ENCODE measurements at regions not wholly inside any gene's neighbourhood (a gene's known extent, or its start where the extent isn't known, plus 50 kb on each side); places are given as distances from the start of the nearest gene placed in this dataset.

GRCh38 chr7:125506331-125506730, 576.7 kb upstream of the POT1 start:
- Histone ChIP-seq H3K27ac (no peak overlapping the region), H3K4me3 (no peak overlapping the region)

GRCh38 chr7:125504848-125505247, 575.2 kb upstream of the POT1 start:
- H3K4me3 ChIP-seq, result no peak overlapping the region
- no peak overlapping the region for H3K27ac ChIP-seq

DNA sequence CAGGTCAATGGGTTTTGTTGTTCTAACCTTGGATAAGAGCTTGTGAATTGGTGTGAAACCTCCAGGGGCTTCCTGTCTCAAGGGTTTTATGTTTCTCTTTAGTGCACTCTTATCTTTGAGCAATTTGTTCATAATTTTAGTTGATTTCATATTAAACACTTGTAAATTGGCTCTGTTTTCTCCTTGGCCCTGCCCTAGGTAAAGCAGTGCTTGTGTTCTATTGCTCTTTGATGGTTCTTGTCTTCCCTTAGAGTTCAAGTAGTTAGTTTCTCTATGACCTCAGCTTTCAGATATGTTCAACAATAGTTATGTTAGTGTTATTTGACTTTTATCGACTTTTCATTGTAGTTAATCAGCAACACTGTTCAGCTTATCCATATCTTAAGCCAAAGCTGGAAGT, 566.4 kb upstream of the POT1 start:
- Histone ChIP-seq H3K27ac (no peak overlapping the region), H3K4me3 (no peak overlapping the region)

DNA sequence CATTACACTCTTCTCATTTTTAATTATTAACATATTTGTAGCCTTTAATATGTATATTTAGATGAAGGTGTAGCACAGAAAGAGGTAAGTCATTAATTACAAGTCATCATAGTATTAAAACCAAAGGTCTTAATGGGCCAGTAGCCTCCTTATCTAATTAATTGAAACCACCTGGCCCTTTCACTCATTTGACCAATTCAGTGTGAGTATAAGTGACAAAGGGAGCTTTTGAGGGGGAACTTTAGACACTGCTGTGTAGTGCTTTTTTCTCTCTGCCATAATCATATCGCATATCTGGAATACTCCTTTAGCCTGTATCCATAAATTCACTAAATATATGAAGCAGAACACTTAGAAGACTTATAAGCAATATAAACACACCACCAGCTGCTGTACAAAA, 562.9 kb upstream of the POT1 start:
- no peak overlapping the region for H3K27ac ChIP-seq
- H3K4me3 ChIP-seq, result no peak overlapping the region

DNA sequence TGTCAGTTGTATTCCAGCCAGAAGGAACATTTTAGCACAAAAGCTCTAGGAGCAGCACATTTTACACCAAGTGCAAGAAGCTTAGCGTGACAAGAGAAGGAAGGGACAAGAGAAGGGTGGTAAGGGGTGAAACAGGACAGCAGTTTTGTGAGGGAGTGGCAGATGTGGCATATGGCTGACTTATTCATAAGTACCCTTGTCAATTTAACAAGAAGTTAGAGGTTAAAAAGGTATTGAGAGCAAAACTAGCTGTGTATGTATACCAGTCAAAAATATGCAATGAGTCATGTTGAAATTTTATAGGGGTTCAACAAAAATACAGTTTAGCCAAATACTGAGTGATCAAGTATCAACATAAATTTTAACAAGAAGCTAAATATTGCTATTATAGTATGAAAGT, 561.5 kb upstream of the POT1 start:
- Histone ChIP-seq H3K4me3 (no peak overlapping the region), H3K27ac (no peak overlapping the region)

GRCh38 chr7:125490167-125490566, 560.5 kb upstream of the POT1 start:
- Histone ChIP-seq H3K4me3 (no peak overlapping the region), H3K27ac (no peak overlapping the region)

GRCh38 chr7:125485223-125485622, 555.6 kb upstream of the POT1 start:
- H3K27ac ChIP-seq, result no peak overlapping the region
- no peak overlapping the region for H3K4me3 ChIP-seq

DNA sequence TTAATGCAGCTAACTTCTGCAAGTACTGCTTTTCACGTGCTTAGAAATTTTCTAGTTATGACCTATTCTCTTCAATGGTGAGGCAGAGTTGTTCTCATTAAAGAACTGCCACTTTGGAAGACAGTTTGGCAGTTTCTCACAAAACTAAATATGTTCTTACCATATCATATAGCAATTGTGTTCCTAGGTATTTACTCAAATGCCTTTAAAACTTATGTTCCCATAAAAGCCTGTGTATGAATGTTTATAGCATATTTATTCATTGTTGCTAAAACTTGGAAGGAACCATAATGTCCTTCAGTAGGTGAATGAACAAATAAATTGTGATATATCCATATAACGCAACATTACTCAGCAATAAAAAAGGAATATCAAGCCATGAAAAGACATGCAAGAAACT, 555.1 kb upstream of the POT1 start:
- no peak overlapping the region for H3K27ac ChIP-seq
- H3K4me3 ChIP-seq, result no peak overlapping the region

DNA sequence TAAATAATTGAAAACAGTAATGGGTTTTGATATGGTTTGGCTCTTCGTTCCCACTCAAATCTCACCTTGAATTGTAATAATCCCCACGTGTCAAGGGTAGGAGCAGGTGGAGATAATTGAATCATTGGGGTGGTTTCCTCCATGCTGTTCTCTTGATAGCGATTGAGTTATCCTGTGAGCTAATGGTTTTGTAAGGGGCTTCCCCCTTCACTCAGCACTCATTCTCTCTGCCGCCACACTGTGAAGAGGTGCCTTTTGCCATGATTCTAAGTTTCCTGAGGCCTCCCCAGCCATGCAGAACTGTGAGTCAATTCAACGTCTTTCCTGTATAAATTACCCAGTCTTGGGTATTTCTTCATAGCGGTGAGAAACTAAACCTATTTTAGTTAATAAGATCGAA, 551.7 kb upstream of the POT1 start:
- Histone ChIP-seq H3K4me3 (no peak overlapping the region), H3K27ac (no peak overlapping the region)

- no peak overlapping the region for H3K4me3 ChIP-seq
- no peak overlapping the region for H3K27ac ChIP-seq
Observed at GRCh38 chr7:125480762-125481161, 551.1 kb upstream of the POT1 start.

DNA sequence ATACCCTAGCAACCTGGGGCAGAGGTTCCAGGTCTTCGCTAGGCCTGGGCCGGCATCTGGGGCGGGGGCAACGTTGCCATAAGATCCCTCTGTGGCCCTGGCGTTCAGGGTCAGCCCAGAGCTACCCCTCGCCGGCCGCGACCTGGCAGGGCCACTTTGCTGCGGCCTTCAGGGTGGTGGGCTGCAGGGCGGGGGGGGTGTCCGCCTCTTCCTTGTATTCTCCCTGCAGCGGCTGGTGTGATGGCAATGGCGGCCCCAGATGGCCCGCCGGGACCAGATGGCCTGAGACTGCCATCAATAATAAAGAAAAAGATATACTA, 539.2 kb upstream of the POT1 start:
- Histone ChIP-seq H3K4me3 (no peak overlapping the region), H3K27ac (no peak overlapping the region)

- no peak overlapping the region for H3K27ac ChIP-seq
- no peak overlapping the region for H3K4me3 ChIP-seq
Observed at GRCh38 chr7:125467996-125468854, 538.6 kb upstream of the POT1 start.

DNA sequence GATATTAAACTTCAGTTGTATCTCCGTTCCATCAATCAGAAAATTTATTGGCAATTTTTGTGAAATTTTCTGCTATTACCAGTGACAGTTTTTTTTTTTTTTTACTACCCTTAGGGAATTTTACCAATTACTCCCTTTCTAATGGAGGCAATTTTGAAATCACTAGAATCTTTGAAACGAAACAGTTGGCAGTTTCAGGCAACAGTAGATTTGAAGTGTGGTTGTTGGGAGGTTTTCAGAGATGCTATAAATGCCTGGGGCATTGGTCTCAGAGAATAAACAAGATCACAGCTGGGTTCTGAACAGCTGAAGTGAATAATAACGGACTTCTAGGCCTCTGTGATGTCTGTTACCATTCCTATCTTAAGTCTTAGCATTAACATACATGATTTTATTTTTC, 535.9 kb upstream of the POT1 start:
- no peak overlapping the region for H3K27ac ChIP-seq
- no peak overlapping the region for H3K4me3 ChIP-seq

GRCh38 chr7:125462615-125463014, 533.0 kb upstream of the POT1 start:
- Histone ChIP-seq H3K27ac (no peak overlapping the region), H3K4me3 (no peak overlapping the region)

GRCh38 chr7:125459038-125459437, 529.4 kb upstream of the POT1 start:
- no peak overlapping the region for H3K4me3 ChIP-seq
- H3K27ac ChIP-seq, result no peak overlapping the region

DNA sequence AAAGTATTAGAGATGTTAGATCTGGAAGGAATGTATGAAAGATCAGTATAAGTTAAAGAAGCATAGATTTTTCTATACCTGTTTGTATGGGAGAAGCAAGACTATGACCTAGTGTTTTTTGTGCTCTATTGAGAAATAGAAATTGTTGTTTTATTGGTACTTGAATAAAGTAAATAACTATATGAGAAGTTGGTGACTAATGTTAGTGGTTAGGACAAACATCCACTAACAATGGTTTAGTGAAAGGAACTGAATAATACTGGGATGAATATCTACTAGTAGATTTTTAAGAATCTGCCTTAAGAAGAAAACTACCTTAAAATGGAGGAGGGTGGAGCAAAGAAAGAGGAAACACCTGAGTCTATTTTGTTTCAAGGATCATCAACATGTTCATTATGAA, 521.1 kb upstream of the POT1 start:
- Histone ChIP-seq H3K4me3 (no peak overlapping the region), H3K27ac (no peak overlapping the region)

GRCh38 chr7:125445836-125446235, 516.2 kb upstream of the POT1 start:
- no peak overlapping the region for H3K4me3 ChIP-seq
- no peak overlapping the region for H3K27ac ChIP-seq

DNA sequence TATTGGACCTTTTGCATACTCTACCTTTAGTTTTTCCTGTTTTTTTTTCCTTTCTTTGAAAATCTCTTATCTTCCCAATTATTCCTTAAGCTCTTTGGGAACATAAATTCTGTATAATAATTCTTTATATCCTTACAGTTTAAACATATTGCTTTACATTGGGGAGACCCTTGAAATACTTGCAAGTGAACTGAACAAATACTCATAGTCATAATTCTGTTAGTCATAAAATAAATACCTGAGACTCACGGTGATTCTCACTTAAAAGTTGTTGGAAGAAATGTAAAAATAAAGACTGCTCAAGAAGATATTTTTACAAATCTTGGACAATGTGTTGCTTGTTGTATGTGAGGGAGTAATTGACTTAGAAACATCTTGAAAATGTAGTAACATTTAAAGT, 515.2 kb upstream of the POT1 start:
- Histone ChIP-seq H3K27ac (no peak overlapping the region), H3K4me3 (no peak overlapping the region)

GRCh38 chr7:125436220-125436619, 506.6 kb upstream of the POT1 start:
- Histone ChIP-seq H3K27ac (no peak overlapping the region), H3K4me3 (no peak overlapping the region)

- H3K27ac ChIP-seq, result no peak overlapping the region
- no peak overlapping the region for H3K4me3 ChIP-seq
Observed at GRCh38 chr7:125431349-125431748, 501.7 kb upstream of the POT1 start.

GRCh38 chr7:125430013-125430412, 500.4 kb upstream of the POT1 start:
- no peak overlapping the region for H3K27ac ChIP-seq
- no peak overlapping the region for H3K4me3 ChIP-seq

- Histone ChIP-seq H3K4me3 (no peak overlapping the region), H3K27ac (no peak overlapping the region)
Observed at GRCh38 chr7:125427676-125428075, 498.1 kb upstream of the POT1 start.

All from skin epidermis (tissue), 12 donors.